ENCODE measurements at regions not wholly inside any gene's neighbourhood (a gene's known extent, or its start where the extent isn't known, plus 50 kb on each side); places are given as distances from the start of the nearest gene placed in this dataset.

GRCh38 chr10:131446171-131446570, 134.7 kb upstream of the TCERG1L start:
- DNase-seq: no peak

- no peak for DNase-seq
Measured at GRCh38 chr10:131448171-131448570, 136.7 kb upstream of the TCERG1L start.

GRCh38 chr10:131448883-131449282, 137.4 kb upstream of the TCERG1L start:
- DNase-seq: no peak

- DNase-seq: no peak
Measured at GRCh38 chr10:131450216-131450765, 138.8 kb upstream of the TCERG1L start.

GRCh38 chr10:131451407-131452015, 140.0 kb upstream of the TCERG1L start:
- DNase-seq: no peak

GRCh38 chr10:131452926-131453720, 141.6 kb upstream of the TCERG1L start:
- DNase-seq: no peak

- DNase-seq: no peak
Measured at GRCh38 chr10:131453721-131454634, 142.5 kb upstream of the TCERG1L start.

GRCh38 chr10:131456411-131456810, 144.9 kb upstream of the TCERG1L start:
- DNase-seq: no peak

GRCh38 chr10:131461093-131461492, 149.6 kb upstream of the TCERG1L start:
- no peak for DNase-seq

GRCh38 chr10:131464789-131465188, 153.3 kb upstream of the TCERG1L start:
- no peak for DNase-seq

GRCh38 chr10:131469551-131469950, 158.0 kb upstream of the TCERG1L start:
- no peak for DNase-seq

- DNase-seq: no peak
Measured at GRCh38 chr10:131473645-131474044, 162.1 kb upstream of the TCERG1L start.

GRCh38 chr10:131474416-131474815, 162.9 kb upstream of the TCERG1L start:
- no peak for DNase-seq

- DNase-seq: no peak
Measured at GRCh38 chr10:131475043-131475442, 163.5 kb upstream of the TCERG1L start.

- no peak for DNase-seq
Measured at GRCh38 chr10:131475803-131476202, 164.3 kb upstream of the TCERG1L start.

GRCh38 chr10:131477457-131478121, 166.1 kb upstream of the TCERG1L start:
- DNase-seq: no peak

GRCh38 chr10:131478377-131478989, 167.0 kb upstream of the TCERG1L start:
- DNase-seq: no peak

GRCh38 chr10:131480066-131480465, 168.5 kb upstream of the TCERG1L start:
- DNase-seq: no peak

- DNase-seq: no peak
Measured at GRCh38 chr10:131480861-131481260, 169.3 kb upstream of the TCERG1L start.

- DNase-seq: no peak
Measured at GRCh38 chr10:131485732-131486131, 174.2 kb upstream of the TCERG1L start.

GRCh38 chr10:131487822-131488221, 176.3 kb upstream of the TCERG1L start:
- DNase-seq: no peak

- DNase-seq: no peak
Measured at GRCh38 chr10:131490991-131491594, 179.6 kb upstream of the TCERG1L start.
